SK-N-SH (cell line): ENCODE measurements at regions not wholly inside any gene's neighbourhood (a gene's known extent, or its start where the extent isn't known, plus 50 kb on each side); places are given as distances from the start of the nearest gene placed in this dataset.

Experiments used
- CTCF ChIA-PET: fragments of 300-600, 350-600 bp; formaldehyde crosslinking; extraction: SDS; loops from one replicate; lab custom pipeline; 2021; lab: Yijun Ruan, JAX
- POLR2A ChIA-PET: fragments of 350-600 bp; sonication (Branson Sonifier 250); formaldehyde crosslinking; extraction: SDS; loops from one replicate; lab custom pipeline; 2020; ENCODE audit warnings: antibody characterized with exemption, inconsistent platforms; lab: Yijun Ruan, JAX
- DNase-seq: peaks from one replicate; pipeline ENCODE4 v3.0.0; 2012
- H2AFZ ChIP-seq: fragments of 200-600 bp; sonication (generic); 2 replicates; pipeline ENCODE4 v1.8.1; 2016; ENCODE audit warnings: antibody characterized with exemption, mild to moderate bottlenecking, low read depth
- H3F3A ChIP-seq: fragments of 200-600 bp; sonication (generic); replicated peaks from 2 replicates; pipeline ENCODE3; 2016; ENCODE audit warnings: antibody characterized with exemption, mild to moderate bottlenecking; ENCODE audit not compliant: insufficient read depth
- H3K27ac ChIP-seq, 2 experiments: fragments of 200-500 bp in 1 of 2; fragments of 200-600 bp in 1 of 2; sonication (Bioruptor generic) in 1 of 2; sonication (generic), shearing (Covaris generic) in 1 of 2; 2 replicates each; pipeline versions ENCODE4 v1.5.1 to v1.6.1; 2014 to 2016; ENCODE audit warnings: low read depth in 2 of 2, inconsistent platforms in 1 of 2, low read length in 1 of 2, mild to moderate bottlenecking in 1 of 2, mixed read lengths in 1 of 2
- H3K27me3 ChIP-seq: fragments of 200-600 bp; sonication (generic), shearing (Covaris generic); 2 replicates; pipeline ENCODE4 v1.6.1; 2016; ENCODE audit warnings: mixed run types; ENCODE audit not compliant: insufficient read depth
- H3K36me3 ChIP-seq, 2 experiments: fragments of 200-500 bp in 1 of 2; fragments of 200-600 bp in 1 of 2; sonication (Bioruptor generic) in 1 of 2; sonication (generic) in 1 of 2; replicated peaks in 1 of 2; 2 replicates each; pipeline versions ENCODE3 to v1.5.1; 2014 to 2016; ENCODE audit warnings: low read length in 1 of 2, mild to moderate bottlenecking in 1 of 2; ENCODE audit not compliant: insufficient read depth in 2 of 2, control insufficient read depth in 1 of 2
- H3K4me1 ChIP-seq, 2 experiments: fragments of 200-500 bp in 1 of 2; fragments of 200-600 bp in 1 of 2; sonication (Bioruptor generic) in 1 of 2; sonication (generic), shearing (Covaris generic) in 1 of 2; 2 replicates each; pipeline versions ENCODE4 v1.5.1 to v1.6.1; 2014 to 2016; ENCODE audit warnings: low read depth in 1 of 2, low read length in 1 of 2, mixed run types in 1 of 2; ENCODE audit not compliant: insufficient read depth in 2 of 2, control insufficient read depth in 1 of 2
- H3K4me2 ChIP-seq: fragments of 200-600 bp; sonication (generic), shearing (Covaris generic); 2 replicates; pipeline ENCODE4 v1.6.1; 2017; ENCODE audit warnings: mixed run types
- H3K4me3 ChIP-seq, 2 experiments: fragments of 200-500 bp in 1 of 2; fragments of 200-600 bp in 1 of 2; sonication (Bioruptor generic) in 1 of 2; sonication (generic), shearing (Covaris generic) in 1 of 2; 2 replicates each; pipeline versions ENCODE4 v1.5.1 to v1.8.1; 2014 to 2016; ENCODE audit warnings: low read depth in 2 of 2, inconsistent platforms in 1 of 2, low read length in 1 of 2, mild to moderate bottlenecking in 1 of 2, mixed read lengths in 1 of 2, moderate library complexity in 1 of 2
- H3K79me2 ChIP-seq: fragments of 200-600 bp; sonication (generic); 2 replicates; pipeline ENCODE4 v1.8.1; 2017; ENCODE audit warnings: mild to moderate bottlenecking; ENCODE audit not compliant: insufficient read depth
- H3K9ac ChIP-seq: fragments of 200-600 bp; sonication (generic); 2 replicates; pipeline ENCODE4 v1.6.1; 2017; ENCODE audit warnings: mixed run types
- H3K9me2 ChIP-seq: fragments of 200-600 bp; sonication (generic); 2 replicates; pipeline ENCODE4 v1.6.1; 2017; ENCODE audit warnings: mixed run types
- H3K9me3 ChIP-seq: fragments of 200-600 bp; sonication (generic); 2 replicates; pipeline ENCODE4 v1.6.1; 2017; ENCODE audit warnings: mixed run types, mild to moderate bottlenecking, moderate library complexity
- H4K20me1 ChIP-seq: fragments of 200-600 bp; sonication (generic); 2 replicates; pipeline ENCODE4 v1.6.1; 2017; ENCODE audit warnings: mild to moderate bottlenecking, mixed run types; ENCODE audit not compliant: insufficient read depth
- CTCF ChIP-seq: fragments of 200-600 bp; sonication (generic); IDR thresholded peaks from 2 replicates; pipeline ENCODE4 v1.6.1; 2017; ENCODE audit warnings: antibody characterized with exemption, mild to moderate bottlenecking, moderate library complexity
- ELF1 ChIP-seq: IDR thresholded peaks from 2 replicates; pipeline ENCODE4 v1.4.0; 2012
- EP300 ChIP-seq, 2 experiments: IDR thresholded peaks; 2 replicates each; pipeline versions ENCODE4 v1.4.0 to v1.6.1; 2012; ENCODE audit warnings: borderline replicate concordance in 1 of 2, low read depth in 1 of 2, low read length in 1 of 2
- EZH2phosphoT487 ChIP-seq: fragments of 200-600 bp; sonication (generic); IDR thresholded peaks from 2 replicates; pipeline ENCODE4 v1.6.1; 2017; ENCODE audit warnings: low read depth, mixed run types, mild to moderate bottlenecking, antibody characterized with exemption, moderate library complexity, borderline replicate concordance
- FOXM1 ChIP-seq: IDR thresholded peaks from 2 replicates; pipeline ENCODE4 v1.4.0; 2012; ENCODE audit warnings: low read depth, mild to moderate bottlenecking
- GATA2 ChIP-seq: sonication (generic); formaldehyde crosslinking; IDR thresholded peaks from 2 replicates; pipeline ENCODE4 v1.5.0; 2020; ENCODE audit warnings: mild to moderate bottlenecking, missing genetic modification reagents
- IRF3 ChIP-seq: fragments of 150-350 bp; IDR thresholded peaks from 2 replicates; pipeline ENCODE4 v1.6.1; 2016; ENCODE audit warnings: mild to moderate bottlenecking, low read depth, low read length
- JUND ChIP-seq: IDR thresholded peaks from 2 replicates; pipeline ENCODE4 v1.4.0; 2012
- MAX ChIP-seq: IDR thresholded peaks from 2 replicates; pipeline ENCODE4 v1.4.0; 2012; ENCODE audit warnings: low read depth
- MXI1 ChIP-seq: IDR thresholded peaks from 2 replicates; pipeline ENCODE4 v1.6.1; 2012; ENCODE audit warnings: mild to moderate bottlenecking, low read depth, low read length, improper control_type of control experiment
- NRF1 ChIP-seq: IDR thresholded peaks from 2 replicates; pipeline ENCODE4 v1.6.1; 2012; ENCODE audit warnings: low read depth, mild to moderate bottlenecking, low read length
- PBX3 ChIP-seq: IDR thresholded peaks from 2 replicates; pipeline ENCODE4; 2012
- POLR2AphosphoS5 ChIP-seq: IDR thresholded peaks from 2 replicates; pipeline ENCODE4 v1.6.1; 2012; ENCODE audit warnings: low read depth, low read length
- RCOR1 ChIP-seq: fragments of 150-350 bp; IDR thresholded peaks from 2 replicates; pipeline ENCODE4 v1.6.1; 2017; ENCODE audit warnings: antibody characterized with exemption, low read length
- RXRA ChIP-seq: IDR thresholded peaks from 2 replicates; pipeline ENCODE4 v1.4.0; 2012; ENCODE audit warnings: low read depth, mild to moderate bottlenecking, borderline replicate concordance
- SIN3A ChIP-seq: IDR thresholded peaks from 2 replicates; pipeline ENCODE4 v1.6.1; 2012; ENCODE audit warnings: low read depth, mild to moderate bottlenecking, low read length, moderate library complexity, borderline replicate concordance
- TAF1 ChIP-seq: IDR thresholded peaks from 2 replicates; pipeline ENCODE4 v1.6.1; 2012; ENCODE audit warnings: low read depth, mild to moderate bottlenecking, low read length, moderate library complexity, borderline replicate concordance
- ZBTB33 ChIP-seq: IDR thresholded peaks from 2 replicates; pipeline ENCODE4 v1.4.0; 2012; ENCODE audit warnings: low read depth, borderline replicate concordance
- WGBS: methylation state at CpG from one replicate; pipeline ENCODE4 v1.1.6; 2017; ENCODE audit warnings: low lambda C conversion rate; 5-methylcytosine and 5-hydroxymethylcytosine counted together

- Histone ChIP-seq H3K9ac (no peak overlapping the region), H3K4me2 (no peak overlapping the region), H3K27ac (no peak overlapping the region), H3F3A (no peaks in the 10 kb centered on the region), H3K4me1 (no peaks in the 10 kb centered on the region), H4K20me1 (no peaks in the 10 kb centered on the region), H3K4me3 (no peak overlapping the region), H3K36me3 (no peaks in the 10 kb centered on the region), H3K9me3 (no peaks in the 10 kb centered on the region), H3K27me3 (peaks cover 12% of the 10 kb centered on the region; the same call in 1 of the 2 replicates), H2AFZ (no peak overlapping the region), H3K79me2 (no peaks in the 10 kb centered on the region), H3K9me2 (no peaks in the 10 kb centered on the region)
- POLR2A ChIA-PET: no interaction called here
- no peak for DNase-seq
- TF ChIP-seq MXI1: no peak
- no peak for TF ChIP-seq ZBTB33
- TF ChIP-seq RCOR1: no peak
- no peak for TF ChIP-seq GATA2
- TF ChIP-seq SIN3A: no peak
- TF ChIP-seq NRF1: no peak
- no peak for TF ChIP-seq POLR2AphosphoS5
- no peak for TF ChIP-seq PBX3
- no peak for TF ChIP-seq EZH2phosphoT487
- TF ChIP-seq IRF3: no peak
- CTCF ChIA-PET: interaction anchor here (1.1 to 1.2 kb wide), 2 partner anchors 13 to 18 kb away, joined by 3 to 6 read pairs; no protein-coding TSS in a partner anchor
Measured at GRCh38 chr4:170278460-170278859, 188.7 kb upstream of the AADAT start.

- no peak overlapping the region for H2AFZ ChIP-seq
- H3K27me3 ChIP-seq: peaks cover 8% of the 10 kb centered on the region; the same call in 1 of the 2 replicates
- no peaks in the 10 kb centered on the region for H3K36me3 ChIP-seq
- no peaks in the 10 kb centered on the region for H3K9me2 ChIP-seq
- ChIA-PET POLR2A (no interaction called here), CTCF (interaction anchor here (0.9 to 1.4 kb wide), 3 partner anchors 11 to 16 kb away, joined by 4 to 7 read pairs (median 4); no protein-coding TSS in a partner anchor)
- H3K9me3 ChIP-seq: no peaks in the 10 kb centered on the region
- H3K4me2 ChIP-seq: no peak overlapping the region
- no peak overlapping the region for H3K4me3 ChIP-seq
- no peaks in the 10 kb centered on the region for H3F3A ChIP-seq
- H4K20me1 ChIP-seq: no peaks in the 10 kb centered on the region
- no peaks in the 10 kb centered on the region for H3K4me1 ChIP-seq
- H3K9ac ChIP-seq: no peak overlapping the region
- WGBS: 7% methylated on average over 4 of the region's 4 CpGs
- no peak overlapping the region for H3K27ac ChIP-seq
- no peak for DNase-seq
- H3K79me2 ChIP-seq: no peaks in the 10 kb centered on the region
- no peak for TF ChIP-seq JUND
- no peak for TF ChIP-seq TAF1
- no peak for TF ChIP-seq CTCF
- no peak for TF ChIP-seq ELF1
- TF ChIP-seq FOXM1: no peak
- TF ChIP-seq RXRA: no peak
- no peak for TF ChIP-seq MAX
- TF ChIP-seq EP300 (IDR thresholded peaks at IDR 0.05; ENCODE audit: borderline replicate concordance in 1 of 2, low read depth in 1 of 2, low read length in 1 of 2): no peak
- no peak for TF ChIP-seq GATA2
Measured at GRCh38 chr4:170274616-170275015, 184.9 kb upstream of the AADAT start.
